ENCODE measurements at regions not wholly inside any gene's neighbourhood (a gene's known extent, or its start where the extent isn't known, plus 50 kb on each side); places are given as distances from the start of the nearest gene placed in this dataset.

DNA sequence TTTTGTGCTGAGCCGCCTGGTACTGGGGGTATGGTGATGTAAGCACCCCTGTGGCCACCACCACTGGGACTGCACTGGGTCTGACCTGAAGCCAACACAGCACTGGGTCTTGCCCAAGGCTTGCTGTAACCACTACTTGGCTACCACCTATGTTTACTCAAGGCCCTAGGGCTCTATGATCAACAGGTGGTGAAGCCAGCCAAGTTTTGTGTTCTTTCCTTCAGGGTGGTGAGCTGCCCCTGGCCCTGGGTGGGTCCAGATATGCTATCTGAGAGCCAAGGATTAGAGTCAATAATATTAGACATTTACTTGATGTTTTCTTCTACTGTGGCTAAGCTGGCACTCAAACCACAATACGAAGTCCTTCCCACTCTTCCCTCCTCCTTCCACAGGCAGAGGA is 55.1 kb upstream of the PAGE4 start:
- no peak for DNase-seq

DNA sequence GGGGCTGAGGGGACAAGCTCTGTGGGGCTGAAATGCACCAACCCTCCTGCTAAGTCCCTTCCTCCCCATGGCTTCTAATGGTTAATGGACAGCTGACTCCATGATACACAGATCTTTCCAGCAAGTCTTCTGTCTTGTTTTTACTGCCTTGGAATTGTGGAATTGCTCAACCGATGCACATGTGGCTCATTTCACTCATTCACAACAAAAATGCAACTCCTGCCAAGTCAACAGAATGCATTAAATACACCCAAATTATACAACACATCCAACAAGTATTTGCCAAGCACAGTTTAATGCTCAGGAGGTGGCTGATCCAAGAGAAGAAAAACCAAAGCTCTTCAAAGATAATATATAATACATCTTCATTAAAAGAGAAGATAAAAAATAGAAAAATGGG is 61.9 kb upstream of the PAGE4 start:
- DNase-seq: peak; percentile 41

DNA sequence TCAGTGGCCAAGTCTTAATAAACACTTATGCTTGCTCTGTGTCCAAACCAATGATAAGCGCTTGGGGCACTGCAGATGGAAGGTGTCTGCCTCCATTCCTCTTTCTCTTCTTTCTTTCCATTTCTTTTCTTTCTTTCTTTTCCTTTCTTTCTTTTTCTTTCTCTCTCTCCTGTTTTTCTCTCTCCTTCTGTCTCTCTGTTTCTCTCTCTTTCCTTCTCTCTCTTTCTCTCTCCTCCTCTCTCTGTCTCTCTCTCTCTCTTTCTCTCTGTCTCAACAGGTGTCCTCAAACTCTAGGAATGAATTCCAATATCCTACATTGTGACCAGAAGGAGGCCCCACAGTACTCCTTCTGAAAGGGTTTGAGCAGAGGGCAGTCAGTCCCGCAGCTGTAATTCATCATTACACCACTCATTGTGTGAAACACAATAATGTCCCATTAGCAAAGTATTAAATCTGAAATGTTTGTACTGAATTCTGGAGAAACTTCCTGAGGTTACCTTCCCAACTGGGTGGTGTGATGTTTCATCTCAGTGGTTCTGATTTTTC is 66.5 kb upstream of the PAGE1 start:
- no peak for DNase-seq

DNA sequence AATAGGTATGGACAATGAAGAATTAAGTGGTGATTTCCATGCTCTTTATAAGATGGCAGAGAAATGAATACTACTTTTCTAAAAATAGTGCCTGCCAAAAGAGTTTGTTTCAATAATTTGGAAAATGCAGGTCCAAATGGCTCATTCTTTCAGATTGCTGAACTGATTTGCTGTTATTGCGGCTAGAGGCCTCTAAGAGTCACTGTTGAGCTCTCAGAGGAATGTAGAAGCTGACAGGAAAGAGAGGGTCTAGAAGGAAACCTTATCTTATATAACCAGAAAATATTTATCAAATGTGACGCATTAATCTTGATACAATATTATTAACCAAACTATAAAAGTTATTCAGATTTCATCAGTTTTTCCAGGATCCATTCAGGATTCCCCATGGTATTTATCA is 65.7 kb upstream of the PAGE1 start:
- DNase-seq: no peak

DNA sequence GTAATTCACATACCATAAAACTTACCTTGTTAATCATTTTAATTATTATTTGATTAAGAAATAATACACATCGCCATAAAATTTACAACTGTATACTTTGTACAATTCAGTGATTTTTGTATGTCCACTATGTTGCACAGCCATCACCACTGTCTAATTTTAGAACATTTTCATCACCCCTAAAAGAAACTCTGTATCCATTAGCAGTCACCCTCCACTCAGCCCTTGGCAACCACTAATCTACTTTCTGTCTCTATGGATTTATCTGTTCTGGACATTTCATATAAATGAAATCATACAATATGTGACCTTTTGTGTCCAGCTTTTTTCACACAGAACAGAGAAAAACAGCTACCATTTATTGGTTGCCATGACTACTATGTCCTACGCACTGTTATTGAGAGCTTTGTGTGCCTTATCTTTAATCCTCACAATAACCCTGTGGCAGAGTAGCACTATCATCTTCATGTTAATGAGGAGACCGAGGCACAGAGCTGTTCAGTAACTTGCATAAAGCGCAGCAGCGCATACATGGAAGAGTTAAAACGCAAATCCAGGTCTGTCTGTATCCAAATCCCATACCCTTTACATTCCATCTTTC is 64.6 kb upstream of the PAGE1 start:
- DNase-seq: no peak

DNA sequence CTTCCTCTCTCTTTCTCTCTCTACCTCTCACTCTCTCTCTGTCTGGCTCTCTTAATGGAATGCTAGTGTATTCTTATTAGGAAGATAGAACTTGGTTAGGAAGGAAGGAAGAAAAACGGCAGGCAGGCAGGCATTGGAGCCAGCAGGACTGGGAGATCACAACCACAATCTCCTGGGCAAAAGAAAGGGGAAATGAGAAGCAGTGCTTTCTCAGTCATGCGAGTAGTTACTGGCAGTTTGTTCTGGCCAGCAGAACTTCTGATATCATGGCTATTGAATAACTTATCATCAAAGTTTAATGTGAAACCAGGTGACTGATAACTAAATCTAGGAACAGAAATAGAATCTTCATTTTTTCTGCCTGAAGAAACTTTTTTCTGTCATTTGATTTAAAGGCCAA is 60.9 kb upstream of the PAGE1 start:
- no peak for DNase-seq

DNA sequence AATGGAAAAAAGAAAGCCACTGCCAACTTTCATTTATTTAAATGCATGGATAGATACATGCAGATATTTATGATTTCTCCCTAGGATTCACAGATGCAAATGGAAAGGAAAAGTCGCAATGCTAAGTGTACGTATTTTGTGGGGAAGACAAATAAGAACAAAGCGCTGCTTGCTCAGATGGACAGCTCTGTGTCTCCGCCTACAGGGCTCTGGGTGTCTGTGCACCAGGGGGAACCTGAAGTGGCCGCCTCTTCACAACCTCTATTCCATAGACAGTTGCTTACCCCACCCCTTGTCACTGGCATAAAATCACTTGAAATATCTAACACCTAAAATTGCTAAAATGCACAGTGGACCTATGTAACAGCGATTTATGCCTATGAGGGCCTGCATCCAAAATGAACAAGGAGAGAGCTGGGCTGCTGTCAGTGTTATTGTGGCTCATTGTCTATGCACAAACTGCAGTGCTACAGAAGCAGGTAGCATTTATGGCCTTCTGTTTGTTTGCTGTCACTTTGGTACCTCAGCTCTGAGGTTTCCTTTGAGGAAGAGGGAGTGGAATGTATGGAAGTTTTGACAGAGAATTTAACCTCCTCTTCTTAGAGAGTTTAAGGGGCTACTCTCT is 58.6 kb upstream of the PAGE1 start:
- peak; percentile 22 for DNase-seq

DNA sequence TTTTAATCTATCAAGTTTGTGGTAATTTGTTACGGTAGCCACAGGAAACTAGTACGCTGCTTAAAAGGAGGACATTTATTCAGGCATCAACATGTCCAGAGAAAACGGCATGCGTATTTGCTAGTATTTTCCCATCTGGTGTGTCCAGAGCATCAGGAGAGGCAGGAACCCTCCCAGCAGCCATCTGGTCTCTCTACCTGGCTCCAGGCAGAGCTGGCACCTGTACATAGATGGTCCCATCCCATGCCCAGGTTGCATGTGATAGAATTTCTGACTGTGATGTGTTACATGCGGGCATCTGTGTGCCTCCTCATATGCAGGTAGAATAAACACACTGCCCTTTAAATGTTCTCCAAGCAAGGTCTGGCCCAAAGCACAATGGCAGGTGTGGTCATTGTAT is 57.9 kb upstream of the PAGE1 start:
- no peak for DNase-seq

DNA sequence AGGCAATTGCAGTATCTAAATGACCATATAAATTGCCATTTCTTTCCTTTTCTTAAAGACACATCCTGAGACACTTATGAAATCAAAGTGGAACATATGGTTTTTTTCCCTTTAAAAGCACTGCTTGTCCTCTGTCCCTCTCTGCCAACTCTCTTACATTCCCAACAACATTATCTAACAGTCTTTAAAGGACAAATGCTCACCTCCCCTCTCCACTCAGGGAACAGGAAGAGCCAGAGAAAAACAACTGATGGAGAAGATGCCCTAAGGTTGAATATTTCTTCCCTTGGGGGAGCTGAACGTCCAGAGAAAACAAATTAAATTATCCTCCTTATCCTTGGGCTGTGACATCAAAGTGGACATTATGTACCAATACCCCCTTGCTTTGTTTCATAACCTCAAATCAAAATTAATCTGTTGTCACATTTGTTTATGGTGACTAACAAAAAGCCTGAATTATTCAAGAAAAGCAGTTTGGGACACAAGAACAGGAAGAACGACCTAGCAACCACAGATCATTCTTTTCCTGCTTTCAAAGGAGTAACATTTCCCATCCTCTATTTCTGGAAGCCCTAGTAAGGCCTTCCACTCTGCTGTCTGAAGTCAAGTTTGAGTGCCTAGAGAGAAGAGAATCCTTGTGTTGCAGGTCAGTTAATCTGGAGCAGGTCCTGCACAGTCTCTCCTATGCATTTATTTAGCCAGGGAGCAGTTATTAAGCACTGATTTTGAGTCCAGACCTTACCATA is 52.6 kb upstream of the PAGE1 start:
- DNase-seq: no peak

DNA sequence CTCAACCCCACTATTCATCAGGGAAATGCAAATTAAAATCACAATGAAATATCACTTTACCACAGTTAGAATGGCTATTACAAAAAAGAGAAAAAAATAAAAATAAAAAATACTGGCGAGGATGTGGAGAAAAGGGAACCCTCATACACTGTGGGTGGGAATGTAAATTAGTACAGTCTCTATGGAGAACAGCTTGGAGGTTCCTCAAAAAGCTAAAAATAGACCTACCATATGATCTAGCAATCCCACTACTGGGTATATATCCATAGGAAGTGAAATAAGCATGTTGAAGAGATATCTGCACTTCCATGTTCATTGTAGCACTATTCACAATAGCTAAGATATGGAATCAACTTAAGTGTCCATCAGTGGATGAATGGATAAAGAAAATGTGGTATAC is 50.5 kb upstream of the PAGE1 start:
- DNase-seq: no peak

Data from skin of body (tissue), 1 donor.